GM18499 (cell line): ENCODE measurements at regions not wholly inside any gene's neighbourhood (a gene's known extent, or its start where the extent isn't known, plus 50 kb on each side); places are given as distances from the start of the nearest gene placed in this dataset.

Experiments used
- ATAC-seq: cut with Tn5 transposase; IDR thresholded peaks from one replicate; pipeline ENCODE4 v1.9.1; 2021; ENCODE audit warnings: moderate number of reproducible peaks; ENCODE audit not compliant: insufficient read depth, unreplicated experiment

GRCh38 chr6:165744555-165745228 is 81.7 kb upstream of the PDE10A start:
- no peak for ATAC-seq

DNA sequence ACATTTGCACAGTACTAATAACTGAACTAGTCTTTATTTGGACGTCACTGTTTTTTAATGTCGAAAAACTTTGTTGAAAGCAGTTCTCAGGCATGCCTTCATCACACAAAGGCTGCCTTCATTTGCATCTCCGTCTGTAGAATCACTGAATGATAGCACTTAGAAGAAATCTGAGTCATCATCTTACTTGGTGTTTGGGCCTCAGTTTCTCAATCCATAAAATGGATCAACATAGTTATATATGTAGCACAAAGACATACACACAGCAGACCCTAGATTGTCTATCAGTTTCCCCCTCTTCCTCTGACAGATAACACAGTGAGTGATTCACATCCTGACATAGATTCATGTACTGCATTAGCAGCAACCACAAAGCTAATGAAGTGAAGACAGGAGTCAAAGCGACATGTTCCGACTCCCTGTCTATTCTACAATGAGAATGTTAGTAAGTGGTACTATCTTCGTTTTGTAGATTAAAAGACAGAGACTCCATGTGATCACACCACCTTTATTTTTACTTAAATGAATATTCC is 80.4 kb upstream of the PDE10A start:
- ATAC-seq: no peak

DNA sequence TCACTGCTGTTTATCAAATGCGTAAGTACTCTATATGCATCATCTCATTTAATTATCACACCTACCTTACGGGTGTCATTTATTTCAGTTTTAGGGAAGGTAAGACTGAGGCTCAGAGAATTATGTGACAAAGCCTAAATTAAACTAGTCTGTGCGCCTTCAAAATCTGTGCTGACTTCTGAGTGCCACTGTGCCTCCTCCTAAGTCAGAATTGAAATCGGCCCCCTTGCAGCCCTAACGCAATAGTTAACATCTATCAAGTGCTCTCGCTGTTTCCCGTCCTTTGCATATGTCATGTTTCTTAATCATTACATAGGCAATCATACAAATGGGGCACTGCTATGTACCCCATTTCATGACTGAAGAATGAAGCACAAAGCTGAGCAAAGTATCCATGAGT is 79.0 kb upstream of the PDE10A start:
- no peak for ATAC-seq

- no peak for ATAC-seq
Observed at GRCh38 chr6:165737396-165737795, 74.4 kb upstream of the PDE10A start.

DNA sequence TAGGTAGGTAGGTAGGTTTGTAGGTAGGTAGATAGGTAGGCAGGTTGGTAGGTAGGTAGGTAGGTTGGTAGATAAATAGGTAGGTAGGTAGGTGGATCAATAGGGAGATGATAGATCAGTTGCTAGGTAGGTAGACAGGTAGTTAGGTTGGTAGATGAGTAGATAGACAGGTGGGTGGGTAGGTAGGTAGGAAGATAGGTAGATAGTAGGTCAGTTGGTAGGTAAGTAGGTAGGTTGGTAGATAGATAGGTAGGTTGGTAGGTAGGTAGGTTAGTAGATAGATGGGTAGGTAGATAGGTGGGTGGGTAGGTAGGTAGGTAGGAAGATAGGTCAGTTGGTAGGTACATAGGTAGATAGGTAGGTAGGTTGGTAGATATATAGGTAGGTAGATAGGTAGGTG is 72.0 kb upstream of the PDE10A start:
- no peak for ATAC-seq

DNA sequence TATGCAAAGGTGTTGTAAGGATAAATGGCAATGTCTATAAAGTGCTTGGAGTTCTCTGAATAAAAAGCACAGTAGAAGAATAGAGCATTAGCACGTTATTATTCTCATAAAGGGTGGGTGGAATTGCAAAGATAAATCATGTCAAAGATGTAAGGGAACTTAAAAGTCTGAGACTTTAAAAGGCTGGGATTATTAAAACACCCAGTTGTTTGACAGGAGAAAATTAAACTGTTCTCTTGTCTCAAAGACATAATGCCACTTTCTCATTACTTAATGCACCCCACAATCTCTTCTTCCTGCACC is 70.4 kb upstream of the PDE10A start:
- ATAC-seq: no peak

- no peak for ATAC-seq
Observed at GRCh38 chr6:165732696-165733488, 69.9 kb upstream of the PDE10A start.

DNA sequence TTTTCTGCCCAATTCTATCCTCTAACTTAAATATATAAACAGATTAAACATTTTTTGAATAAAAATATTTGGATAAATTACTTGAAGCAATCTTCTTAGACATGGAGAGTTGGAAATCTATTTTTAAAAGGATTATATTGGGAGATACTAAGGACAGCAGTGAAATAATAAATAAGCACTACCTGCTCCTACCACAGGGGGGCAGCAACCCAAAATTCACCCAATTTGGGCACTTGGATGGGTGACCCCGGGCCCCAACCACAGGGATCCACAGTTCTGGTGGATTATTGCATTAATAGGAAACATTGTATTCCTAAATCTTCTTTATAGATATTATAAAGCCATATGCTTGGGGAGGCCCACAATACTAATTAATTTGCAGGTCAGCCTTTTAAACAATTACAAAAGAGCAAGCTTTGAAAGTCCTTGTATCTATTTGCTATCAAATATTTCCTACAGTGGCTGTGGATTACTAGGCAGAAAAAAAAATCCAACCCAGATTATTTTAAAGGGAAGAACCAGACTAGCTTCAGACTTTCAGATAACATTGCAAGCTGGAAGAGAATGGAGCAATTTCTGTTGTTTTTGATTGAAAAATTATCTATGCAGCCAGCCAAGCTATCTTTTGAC is 66.4 kb upstream of the PDE10A start:
- ATAC-seq: no peak

GRCh38 chr6:165728216-165728615 is 65.2 kb upstream of the PDE10A start:
- no peak for ATAC-seq

DNA sequence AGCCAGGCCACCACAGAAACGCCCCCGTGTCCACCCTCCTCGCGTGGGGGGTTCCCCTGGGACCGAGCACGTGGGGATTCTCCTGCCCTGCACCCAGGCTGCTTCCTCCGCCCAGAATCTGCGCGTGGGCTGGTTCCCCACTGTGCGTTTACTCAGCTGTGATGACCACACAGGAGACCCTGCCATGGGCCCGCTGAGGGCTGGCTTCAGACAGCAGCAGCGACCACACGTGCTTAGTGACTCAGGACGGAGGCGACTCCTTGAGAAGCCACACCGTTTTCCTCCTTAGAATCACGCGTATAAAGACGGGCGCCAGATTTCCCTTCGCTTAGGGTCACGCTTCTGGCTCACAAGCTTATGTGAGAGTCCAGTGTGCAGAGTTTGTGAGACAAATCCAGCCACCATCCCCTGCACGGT is 63.9 kb upstream of the PDE10A start:
- ATAC-seq: no peak

DNA sequence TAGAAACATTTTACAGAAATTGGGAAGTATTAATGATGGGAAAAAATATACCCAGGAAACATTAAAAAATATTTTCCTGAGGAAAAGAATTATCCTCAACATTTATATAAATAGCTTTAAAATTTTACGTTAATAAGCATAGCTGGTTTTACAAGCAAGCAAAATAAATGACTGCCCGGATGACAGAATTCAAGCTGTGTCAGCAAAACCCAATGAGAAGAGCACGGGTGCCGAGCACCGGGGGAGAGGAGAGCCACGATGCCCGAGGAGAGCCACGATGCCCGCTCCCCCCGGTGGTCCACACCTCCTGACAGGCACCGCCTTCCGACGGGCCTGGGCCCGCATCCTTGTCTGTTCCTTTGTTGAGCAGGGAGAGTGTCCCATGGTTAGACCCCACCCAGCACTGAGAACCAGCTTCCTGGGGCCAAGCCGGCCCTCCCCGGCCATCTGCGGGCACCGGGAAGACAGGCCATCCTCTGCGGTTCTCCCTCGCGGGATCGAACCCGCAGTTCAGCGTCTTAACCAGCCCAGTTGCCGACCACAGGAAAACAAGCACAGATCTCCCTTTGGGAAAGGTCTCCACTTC is 63.3 kb upstream of the PDE10A start:
- no peak for ATAC-seq

- no peak for ATAC-seq
Observed at GRCh38 chr6:165725201-165725600, 62.2 kb upstream of the PDE10A start.

- ATAC-seq: no peak
Observed at GRCh38 chr6:165723326-165723725, 60.3 kb upstream of the PDE10A start.

DNA sequence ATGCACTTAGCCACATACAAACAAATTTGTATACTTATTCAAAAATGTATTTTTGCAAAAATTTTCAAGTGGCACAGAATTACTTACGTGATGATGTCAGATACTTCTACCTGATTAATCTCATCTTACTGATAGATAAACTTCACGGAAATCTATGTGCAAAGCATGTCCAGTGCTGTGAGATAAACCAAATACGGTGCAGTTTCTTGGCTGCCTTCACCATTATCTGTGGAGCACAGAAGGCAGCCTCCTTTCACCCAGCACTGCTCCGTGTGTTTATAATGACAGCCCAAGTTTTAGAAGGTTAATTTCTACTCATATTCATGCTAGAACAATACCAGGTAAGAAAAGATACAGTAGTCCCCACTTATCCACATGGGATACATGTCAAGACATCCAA is 59.0 kb upstream of the PDE10A start:
- no peak for ATAC-seq

DNA sequence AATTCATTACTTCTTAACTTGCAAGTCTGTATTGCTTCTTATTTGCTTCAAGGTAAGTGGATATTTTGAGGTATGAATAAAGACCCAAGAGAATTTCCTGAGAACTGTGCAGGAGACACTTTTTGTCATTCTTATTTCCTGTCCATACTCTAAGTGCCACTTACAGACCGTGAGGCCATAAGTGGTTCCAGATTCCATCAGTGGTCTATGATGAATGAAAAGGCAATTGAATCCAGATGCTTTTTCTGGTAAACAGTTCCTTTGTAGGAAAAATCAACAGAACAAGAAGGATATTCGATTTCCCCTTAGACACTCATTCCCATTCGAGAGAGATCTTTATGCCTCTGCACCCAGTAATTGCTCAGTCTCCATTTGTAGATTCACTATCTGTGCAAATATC is 58.3 kb upstream of the PDE10A start:
- no peak for ATAC-seq

DNA sequence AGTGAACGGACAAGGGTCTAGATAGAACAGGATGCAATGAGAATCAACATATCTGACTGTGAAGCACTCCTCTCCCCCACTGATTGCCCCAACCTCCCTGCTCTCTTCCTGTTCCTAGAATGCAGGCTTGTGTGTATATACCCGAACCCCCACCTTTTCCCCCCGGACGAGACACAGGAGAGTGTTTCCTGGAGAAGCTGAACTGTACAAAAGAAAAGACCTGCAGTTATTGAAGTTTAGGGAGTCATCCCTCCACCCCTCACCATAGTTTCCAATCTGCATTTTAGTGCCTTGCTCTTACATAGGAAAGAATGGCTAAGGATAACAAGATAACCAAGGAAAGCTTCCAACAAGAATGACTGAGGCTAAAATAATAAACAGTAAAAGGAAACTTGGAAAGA is 55.5 kb upstream of the PDE10A start:
- ATAC-seq: no peak

DNA sequence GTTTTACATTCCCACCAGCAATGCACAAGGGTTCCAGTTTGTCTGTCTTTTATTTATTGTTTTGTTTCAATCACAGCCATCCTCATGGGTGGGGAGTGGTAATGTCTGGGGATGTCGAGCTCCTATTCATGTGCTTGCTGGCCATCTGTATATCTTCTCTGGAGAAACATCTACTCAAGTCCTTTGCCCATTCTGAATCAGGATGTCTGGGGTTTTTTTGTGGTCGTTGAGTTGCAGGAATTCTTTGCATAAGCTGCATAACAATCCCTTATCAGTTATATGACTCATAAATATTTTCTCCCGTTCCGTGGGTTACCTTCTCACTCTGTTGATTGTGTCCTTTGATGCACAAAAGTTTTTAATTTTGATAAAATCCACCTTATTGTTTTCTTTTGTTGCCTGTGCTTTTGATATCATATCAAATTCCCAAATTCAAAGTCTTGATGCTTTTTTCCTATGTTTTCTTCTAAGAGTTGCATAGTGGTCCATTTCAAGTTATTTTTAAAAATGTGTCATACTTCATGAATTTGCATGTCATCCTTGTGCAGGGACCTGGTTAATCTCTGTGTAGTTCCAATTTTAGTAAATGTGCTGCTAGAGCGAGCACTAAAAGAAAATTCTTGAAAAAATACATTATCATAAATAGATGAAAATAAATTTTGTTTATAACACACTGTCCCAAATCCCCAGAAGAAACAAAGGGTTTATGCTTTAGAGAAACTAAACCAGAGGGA is 54.9 kb upstream of the PDE10A start:
- no peak for ATAC-seq

DNA sequence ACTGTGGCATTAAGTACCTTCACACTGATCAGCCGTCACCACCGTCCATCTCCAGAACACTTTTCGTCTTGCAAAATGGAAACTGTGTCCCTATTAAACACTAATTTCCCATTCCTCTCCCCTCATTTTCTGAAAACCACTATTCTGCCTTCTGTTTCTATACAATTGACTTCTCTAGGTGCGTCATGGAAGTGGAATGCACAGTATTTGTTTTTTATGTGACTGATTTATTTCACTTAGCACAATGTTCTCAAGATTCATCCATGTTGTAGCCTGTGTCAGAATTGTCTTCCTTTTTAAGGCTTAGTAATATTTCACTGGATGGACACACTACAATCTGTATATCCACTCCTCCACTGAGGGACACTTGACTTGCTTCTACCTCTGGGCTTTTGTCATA is 53.8 kb upstream of the PDE10A start:
- ATAC-seq: no peak

GRCh38 chr6:165715428-165715827 is 52.4 kb upstream of the PDE10A start:
- ATAC-seq: no peak

DNA sequence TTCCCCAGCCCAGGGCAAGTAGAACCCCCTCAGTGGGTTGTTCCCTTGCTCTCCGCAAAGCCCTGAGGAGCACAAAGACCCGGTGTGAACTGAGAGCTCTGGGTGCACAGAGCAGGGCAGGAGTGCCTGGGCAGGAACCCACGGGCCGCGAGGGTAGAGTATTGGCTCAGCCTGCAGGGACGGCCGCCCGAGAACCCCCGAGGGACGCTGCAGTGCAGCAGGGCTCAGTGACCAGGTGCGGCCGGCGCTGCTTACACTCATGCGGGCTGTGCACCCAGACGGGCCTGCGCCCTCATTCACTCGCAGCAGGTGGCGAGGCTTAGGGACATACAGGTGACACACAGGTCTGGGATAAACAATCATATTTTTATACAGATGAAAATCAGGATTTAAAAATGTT is 51.9 kb upstream of the PDE10A start:
- no peak for ATAC-seq
